HEK293T (cell line): ENCODE measurements at regions not wholly inside any gene's neighbourhood (a gene's known extent, or its start where the extent isn't known, plus 50 kb on each side); places are given as distances from the start of the nearest gene placed in this dataset.

ENCODE experiments used
- BHLHE40 ChIP-seq: fragments of 450-650 bp; IDR thresholded peaks from 2 replicates; pipeline ENCODE4 v1.6.1; 2016; ENCODE audit warnings: mild to moderate bottlenecking, moderate library complexity, borderline replicate concordance
- CTBP1 ChIP-seq: fragments of 450-650 bp; IDR thresholded peaks from 2 replicates; pipeline ENCODE4 v1.6.1; 2016; ENCODE audit warnings: borderline replicate concordance
- ELF4 ChIP-seq: fragments of 450-650 bp; IDR thresholded peaks from 2 replicates; pipeline ENCODE4 v1.6.1; 2017; ENCODE audit warnings: antibody characterized with exemption
- FOXM1 ChIP-seq: fragments of 450-650 bp; IDR thresholded peaks from 2 replicates; pipeline ENCODE4 v1.6.1; 2017; ENCODE audit warnings: mild to moderate bottlenecking, borderline replicate concordance
- HDGF ChIP-seq: fragments of 450-650 bp; IDR thresholded peaks from 2 replicates; pipeline ENCODE4 v1.6.1; 2017; ENCODE audit warnings: antibody characterized with exemption, borderline replicate concordance
- L3MBTL2 ChIP-seq: fragments of 450-650 bp; conservative IDR thresholded peaks from 2 replicates; pipeline ENCODE4 v1.6.1; 2016; ENCODE audit warnings: mild to moderate bottlenecking
- NFRKB ChIP-seq: fragments of 450-650 bp; IDR thresholded peaks from 2 replicates; pipeline ENCODE4 v1.6.1; 2016; ENCODE audit warnings: mild to moderate bottlenecking, moderate library complexity
- PKNOX1 ChIP-seq: fragments of 450-650 bp; IDR thresholded peaks from 2 replicates; pipeline ENCODE4 v1.6.1; 2016
- SUZ12 ChIP-seq: fragments of 450-650 bp; IDR thresholded peaks from 2 replicates; pipeline ENCODE4 v1.6.1; 2016; ENCODE audit warnings: mild to moderate bottlenecking

- TF ChIP-seq HDGF (no peak), NFRKB (no peak), BHLHE40 (no peak), PKNOX1 (no peak), SUZ12 (no peak), ELF4 (no peak), CTBP1 (no peak), FOXM1 (no peak), L3MBTL2 (no peak)
These were observed 58.4 kb upstream of the GALR1 start for GRCh38 chr18:77191071-77191751.
